Activated CD4-positive, alpha-beta T cell treated with anti-CD3 and anti-CD28 coated beads, Interleukin-2, Interleukin-4, amounts not matched to agents 100 ng/mL and 50 ng/mL, durations not matched to agents 16 hours and 8 hours (primary cell): ENCODE measurements at regions not wholly inside any gene's neighbourhood (a gene's known extent, or its start where the extent isn't known, plus 50 kb on each side); places are given as distances from the start of the nearest gene placed in this dataset.

Experiments used
- DNase-seq: peaks from one replicate; pipeline ENCODE4 v3.0.0-alpha.2; 2020; ENCODE audit warnings: low spot score

DNA sequence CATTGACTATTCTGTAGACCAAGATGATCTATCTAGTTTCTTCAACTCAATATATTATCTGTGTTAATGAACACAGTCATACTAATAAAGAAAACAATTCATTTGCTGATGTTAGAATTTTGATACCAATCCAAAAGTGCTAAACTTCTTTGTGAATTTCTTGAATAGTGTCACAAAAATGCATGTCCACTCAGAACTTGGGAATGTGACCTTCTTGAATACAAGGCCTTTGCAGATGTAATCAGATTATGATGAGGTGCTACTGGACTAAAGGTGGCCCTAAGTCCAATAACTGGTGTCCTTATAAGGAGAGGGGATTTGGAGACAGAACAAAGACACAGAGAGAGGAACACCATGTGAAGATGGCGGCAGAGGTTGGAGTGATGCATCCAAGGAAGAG is 305.8 kb upstream of the ZP4 start:
- no peak for DNase-seq

DNA sequence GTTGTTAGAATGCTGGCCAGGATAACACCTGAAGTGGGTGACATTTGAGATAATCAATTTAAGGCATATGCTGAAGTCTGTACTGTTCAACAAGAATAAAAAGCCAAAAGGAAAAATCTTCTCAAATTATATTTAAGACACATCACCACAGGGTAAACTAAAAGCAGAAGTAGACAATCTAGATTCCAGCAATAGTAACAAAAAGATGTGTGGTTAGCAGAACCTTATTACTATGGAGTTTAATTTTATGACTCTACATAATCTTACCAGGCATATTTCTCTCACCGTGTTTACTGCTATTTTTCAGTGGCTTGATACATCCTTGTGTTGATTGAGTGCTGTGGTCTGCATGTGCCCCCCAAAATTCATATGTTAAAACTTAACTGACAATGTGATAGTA is 300.4 kb upstream of the ZP4 start:
- no peak for DNase-seq

DNA sequence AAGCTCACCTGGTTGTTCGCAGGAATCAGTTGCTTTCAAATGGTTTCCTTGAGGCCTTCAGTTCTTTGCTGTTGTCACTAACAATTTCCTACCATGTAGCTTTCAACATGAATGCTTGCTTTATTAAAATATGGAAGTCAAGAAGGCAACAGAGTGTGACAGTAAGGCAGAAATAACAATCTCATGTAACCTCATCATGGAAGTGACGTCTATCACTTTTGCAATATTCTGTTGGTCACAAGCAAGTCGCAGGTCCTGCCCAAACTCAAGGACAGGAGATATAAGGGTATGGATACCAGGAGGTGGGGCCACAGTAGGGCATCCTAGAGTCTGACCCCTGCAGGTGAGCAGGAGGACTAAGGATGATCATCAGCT is 296.8 kb upstream of the ZP4 start:
- DNase-seq = no peak

DNA sequence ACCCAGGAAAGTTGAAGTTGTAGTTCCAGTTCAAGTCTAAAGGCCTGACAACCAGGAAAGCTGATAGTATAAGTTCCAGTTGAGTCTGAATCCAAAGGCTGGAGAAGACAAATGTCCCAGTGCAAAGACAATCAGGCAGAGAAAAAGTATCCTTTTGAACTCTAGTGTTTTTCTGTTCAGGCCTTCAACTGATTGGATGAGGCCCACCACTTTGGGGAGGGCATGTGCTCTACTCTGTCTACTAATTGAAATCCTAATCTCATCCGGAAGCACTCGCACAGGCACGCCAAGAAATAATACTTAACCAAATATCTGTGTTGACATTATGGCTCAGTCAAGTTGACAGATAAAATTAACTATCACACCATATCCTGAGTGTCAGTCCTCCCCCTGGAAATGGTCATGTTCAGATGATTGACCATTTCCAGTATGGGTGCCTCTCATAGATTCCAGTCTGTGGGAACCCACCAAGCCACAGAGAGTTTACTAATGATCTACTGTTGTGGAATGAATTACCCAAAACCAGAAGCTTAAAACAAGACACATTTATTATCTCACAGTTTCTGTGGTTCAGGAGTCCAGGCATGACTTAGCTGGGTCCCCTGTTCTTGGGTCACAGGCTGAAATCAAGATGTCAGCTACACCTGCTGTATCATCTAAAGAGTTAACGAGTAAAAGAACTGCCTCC is 296.3 kb upstream of the ZP4 start:
- DNase-seq = no peak

DNA sequence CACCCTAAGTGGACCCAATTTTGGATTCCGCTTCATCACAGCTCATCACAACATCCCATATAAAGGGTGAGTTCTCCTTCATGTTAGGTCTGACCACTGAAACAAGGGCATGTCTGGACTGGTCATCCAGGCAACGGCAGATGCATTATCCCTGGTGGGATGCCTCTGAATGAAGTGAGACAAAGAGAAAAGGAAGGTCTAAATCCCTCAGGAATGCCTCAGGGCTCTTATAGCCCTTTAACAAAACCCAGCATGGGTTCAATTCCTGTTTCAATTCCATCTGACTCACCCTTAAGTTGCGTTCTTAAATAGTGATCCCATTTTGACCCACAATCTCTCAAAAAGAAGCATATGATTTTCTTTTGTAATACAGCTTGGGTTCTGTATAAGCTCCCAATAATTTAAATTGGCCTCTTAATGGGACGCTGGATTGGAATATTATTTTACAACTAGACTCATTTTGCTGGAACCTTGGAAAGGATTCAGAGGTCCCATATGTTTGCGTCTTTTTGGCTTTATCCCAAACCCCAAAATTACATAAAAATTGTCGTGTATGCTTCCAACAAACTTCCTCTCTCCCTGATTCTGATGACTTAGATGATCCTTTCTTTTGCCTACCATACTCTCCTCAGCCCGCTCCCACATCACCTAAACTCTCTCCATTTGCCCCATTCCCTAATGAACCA is 287.4 kb upstream of the ZP4 start:
- no peak for DNase-seq

DNA sequence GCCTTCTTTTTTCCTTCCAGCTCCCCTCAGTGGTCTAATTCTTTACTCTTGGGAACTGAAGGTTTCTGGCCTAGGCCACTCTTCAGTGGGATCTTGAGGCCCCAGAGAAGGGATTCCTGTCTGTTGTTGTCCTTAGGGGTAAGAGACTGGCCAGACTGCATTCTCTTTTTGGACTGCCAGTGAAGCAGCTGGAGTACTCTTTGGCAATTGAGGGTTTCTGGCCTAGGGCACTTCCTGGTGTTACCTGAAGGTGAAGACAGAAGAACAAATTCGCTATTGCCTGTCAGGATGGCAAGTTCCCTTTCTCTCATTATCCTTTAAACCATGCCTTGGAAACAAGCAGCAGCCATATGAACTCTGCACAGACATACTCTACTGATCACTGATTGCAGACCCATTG is 286.6 kb upstream of the ZP4 start:
- DNase-seq = no peak

DNA sequence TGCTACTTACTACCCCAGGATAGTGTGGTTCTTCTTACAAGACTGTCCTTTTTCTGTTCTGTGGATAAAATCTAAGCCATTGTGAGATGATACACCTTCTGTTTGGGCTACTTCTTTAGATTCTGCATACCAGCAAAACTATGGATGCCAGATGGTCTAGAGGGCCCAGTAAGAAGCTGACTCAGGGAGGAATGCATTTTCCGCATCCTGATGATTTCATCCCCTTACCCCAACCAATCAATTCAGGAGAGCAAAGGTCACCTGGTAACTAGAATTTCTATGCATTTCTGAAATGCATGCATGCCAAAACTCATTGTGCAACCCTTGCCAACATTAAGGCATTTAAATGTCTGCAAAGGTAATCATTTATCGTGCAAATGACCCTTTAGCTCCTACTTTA is 285.7 kb upstream of the ZP4 start:
- no peak for DNase-seq

DNA sequence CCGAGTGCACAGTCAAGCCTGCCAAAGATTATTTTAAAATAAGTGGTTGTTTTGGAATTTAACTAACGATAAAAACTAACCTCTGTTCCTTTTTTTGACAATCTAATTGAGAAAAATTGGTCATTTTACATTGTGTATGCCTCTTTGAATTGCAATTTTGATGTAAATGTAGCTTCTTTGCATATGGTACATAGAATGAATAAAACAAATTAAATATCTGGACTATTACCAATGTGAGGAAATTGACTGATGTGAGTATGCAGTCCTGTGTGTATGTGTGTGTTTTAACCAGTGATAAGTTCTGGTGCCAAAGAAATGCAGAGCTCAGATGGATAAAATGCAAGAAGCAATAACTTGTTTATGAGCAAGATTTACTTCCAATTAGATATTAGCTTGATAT is 281.3 kb upstream of the ZP4 start:
- DNase-seq = no peak

DNA sequence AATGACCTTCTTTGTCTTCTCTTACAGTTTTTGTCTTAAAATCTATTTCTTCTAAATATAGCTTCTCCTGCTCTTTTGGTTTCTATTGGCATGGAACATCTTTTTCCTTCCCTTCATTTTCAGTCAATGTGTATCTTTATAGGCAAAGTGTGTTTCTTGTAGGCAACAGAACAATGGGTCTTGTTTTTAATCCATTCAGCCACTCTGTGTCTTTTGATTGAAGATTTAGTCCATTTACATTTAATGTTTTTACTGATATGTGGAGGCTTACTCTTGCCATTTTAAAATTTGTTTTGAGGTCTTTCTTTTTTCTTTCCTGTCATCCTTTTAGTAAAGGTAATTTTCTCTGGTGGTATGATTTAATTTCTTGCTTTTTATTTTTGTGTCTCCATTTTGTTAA is 271.2 kb upstream of the ZP4 start:
- no peak for DNase-seq

DNA sequence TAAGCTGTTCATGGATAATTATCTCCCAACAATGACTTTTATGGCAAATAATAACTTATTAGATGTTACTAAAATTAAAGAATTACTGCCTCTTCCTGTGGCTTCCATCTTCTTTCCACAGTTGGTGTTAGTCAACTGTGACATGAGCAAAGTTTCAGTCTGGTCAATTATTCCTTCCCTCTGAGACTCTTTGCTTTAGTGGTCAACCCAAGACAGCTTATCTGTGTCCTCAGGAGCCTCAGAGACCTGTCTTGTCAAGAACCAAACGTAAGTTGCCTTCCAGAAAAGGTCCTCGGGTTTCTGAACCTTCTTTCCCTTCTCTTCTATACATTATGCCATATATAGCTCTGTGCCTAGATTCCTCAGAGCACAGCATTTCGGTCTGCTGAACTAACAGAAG is 263.2 kb upstream of the ZP4 start:
- DNase-seq = no peak

DNA sequence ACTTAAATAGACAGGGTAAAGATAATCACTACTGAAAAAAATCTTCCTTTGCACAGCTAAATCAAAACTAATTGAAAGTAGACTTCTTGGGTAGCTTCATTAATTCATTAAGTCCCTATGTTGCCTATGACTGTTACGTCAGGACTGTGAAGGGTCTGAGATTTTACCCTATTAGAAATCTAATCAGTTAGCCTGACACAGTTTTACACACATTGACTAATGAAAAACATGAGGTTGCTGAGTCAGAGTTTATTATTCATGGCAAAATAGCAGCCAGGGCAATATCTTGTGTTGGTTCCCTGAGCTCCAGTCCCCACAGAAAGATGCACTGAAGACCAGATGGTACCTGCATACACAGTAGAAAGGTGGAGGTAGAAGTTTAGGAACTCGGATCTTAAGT is 262.5 kb upstream of the ZP4 start:
- no peak for DNase-seq

DNA sequence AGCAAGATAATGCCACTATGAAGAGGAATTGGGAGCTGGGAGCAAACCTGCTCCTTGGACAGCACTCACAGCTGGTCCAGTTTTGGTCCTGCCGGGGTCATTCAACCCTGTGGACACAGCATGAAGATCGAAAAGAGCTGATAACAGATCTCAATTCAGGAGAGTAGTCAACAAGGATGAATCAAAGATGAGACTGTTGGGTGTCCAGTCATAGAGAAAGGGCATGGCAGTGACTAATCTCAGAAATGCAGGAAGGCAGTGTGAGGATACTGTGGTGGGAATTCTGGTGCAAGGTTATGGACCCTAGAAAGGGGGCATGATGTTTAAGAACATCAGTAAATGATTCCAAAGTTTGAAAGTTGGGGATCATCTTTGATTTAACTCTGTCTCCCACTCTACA is 261.4 kb upstream of the ZP4 start:
- no peak for DNase-seq

DNA sequence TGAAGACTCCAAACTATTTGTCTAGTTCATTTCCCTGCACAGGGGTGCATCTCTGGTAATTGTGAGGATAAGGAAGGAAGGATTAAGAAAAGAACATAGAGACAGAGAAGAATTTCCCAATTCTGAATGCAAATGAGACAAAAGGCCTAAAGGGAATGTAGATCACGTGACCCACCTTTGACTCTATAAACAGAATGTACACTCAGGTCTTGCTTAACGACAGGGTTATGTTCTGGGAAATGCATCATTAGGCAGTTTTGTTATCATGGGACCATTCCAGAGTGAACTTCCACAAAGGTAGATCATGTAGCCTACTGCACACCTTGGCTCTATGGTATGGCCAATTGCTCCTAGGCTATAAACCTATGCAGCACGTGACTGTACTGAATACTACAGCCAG is 252.3 kb upstream of the ZP4 start:
- no peak for DNase-seq

DNA sequence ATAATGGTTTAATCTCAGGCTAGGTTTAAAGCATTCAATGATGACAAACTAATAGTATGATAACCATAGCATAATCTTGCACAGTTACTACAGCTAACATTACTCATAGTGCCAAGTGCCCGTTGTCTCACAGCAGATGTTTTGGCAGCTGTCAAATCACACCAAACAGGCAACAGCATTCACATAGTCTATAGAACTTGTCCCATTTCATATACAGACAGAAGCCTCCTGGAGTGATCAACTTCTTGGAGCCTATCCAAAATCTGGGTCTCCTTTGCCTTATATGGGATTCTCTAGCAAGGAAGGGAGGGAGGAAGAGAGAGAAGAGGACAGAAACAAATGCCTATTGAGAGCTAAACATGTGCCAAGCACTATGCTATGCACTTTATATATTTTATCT is 250.6 kb upstream of the ZP4 start:
- DNase-seq = no peak

DNA sequence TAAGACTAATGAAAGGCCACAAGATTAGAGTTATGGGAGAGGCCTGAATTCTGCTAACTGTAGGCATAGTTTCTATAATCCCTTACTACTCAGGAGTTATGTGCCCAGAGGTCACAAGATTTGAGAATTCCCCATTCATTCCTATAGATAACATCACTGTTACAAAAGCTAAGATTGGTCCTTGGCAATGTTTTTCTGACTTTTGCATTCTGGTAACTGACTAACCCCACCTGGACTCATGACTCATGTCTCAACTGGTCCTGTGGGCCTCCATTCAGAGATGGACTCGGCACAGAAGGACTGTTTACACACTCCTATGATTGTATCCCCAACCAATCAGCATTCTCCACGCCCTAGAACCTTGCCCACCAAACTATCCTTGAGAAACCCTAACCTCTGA is 249.0 kb upstream of the ZP4 start:
- no peak for DNase-seq

DNA sequence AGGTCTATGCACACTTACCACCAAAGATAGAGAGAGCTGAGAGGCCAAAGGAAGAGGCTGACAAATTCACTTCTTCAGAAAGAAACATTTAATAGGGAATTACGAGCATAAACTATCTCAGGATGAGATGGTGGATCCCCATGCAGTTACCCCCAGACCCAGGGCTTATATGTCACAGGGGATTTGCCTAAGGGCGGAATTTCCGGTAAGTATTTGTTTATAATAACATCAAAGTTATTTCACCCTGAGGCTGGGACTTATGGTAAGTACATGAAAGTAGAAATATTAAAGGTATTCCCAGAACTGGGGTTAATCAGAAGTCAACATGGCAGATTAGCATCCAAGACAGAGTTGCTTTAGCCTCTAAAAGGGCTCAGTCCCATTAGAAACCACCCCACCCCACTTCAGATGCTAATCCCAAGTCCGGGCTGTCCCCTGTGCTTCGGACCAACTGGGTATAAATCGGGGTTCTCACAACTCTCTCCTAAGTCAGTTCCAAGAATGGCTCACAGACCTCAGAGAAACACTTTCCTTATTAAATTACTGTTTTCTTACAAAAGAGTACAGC is 247.4 kb upstream of the ZP4 start:
- no peak for DNase-seq

DNA sequence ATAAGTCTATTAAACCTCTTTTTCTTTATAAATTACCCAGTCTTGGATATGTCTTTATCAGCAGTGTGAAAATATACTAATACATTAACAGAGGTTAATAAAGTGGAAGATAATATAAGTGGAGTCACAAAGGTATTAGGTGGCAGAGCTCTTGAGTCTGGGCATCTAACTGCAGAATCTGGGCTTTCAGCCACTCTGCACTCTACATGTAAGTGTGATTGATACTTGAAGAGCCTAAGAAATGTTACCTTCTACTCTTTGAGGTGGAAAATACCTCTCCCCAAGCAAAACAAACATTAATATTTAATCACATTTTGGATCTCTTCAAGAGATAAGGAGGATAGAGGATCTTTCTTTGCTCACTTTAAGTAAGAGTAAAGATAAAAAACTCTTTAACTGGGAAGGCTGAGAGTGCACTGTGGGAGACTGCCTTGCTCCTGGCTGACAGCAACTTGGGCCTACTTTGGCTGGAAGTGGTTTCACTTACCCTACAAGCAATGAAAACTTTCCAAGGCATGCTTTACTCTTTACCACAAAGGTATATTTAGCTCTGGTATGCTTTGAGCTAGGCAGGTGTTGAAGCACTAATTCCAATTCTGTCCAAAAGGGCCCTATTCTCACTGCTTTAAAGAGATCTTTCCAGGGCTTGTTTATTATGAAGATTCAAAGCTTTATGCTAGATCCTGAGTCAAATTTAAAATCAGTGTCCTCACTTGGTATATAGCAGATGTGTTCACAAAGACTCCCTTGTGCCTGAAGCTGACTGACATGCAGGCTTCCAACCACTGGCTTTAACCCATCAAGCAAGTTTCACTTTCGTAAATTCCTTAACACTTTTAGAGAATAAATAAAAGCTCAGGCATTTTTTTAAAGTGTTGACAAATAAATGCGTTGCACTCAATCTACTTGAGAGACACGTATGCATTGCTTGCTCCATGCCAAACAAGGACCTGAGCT is 245.3 kb upstream of the ZP4 start:
- DNase-seq = no peak

DNA sequence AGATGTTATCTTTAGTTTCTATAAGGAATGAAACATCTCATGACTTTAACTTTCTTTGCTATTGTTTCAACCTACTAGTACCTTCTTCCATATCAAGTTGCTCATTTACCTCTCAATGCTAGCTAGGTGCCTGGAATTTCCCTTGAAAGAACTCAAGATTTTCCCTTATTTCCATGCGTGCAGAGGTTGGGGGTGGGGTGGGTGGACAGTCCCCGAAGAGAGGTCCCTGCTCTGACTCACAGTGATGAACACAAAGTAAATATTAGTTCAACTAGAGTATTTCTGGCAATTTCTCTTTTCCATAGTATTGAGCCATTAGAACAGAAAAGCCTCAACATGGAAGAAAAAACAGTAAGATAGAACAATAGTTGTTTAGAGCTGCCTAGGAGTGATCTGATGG is 239.0 kb upstream of the ZP4 start:
- DNase-seq = no peak

DNA sequence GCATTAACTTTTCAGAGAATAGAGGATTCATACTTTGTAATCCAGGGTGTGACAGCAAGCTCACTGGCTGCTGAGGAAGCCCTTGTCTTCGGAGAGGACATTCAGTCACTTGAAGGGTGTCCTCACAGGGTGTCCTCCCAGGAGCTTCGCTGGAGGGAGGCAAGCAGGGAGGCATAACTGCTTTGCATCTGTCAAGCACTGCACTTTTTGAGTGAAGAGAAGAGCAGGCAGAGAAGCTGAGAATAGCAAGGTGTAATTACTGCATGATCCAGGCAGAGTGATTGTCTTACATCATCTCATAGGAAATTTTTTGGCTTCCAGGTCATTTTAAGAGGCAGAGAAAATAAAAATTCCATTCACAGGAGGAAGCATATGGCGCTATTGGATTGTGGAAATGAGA is 232.5 kb upstream of the ZP4 start:
- no peak for DNase-seq

DNA sequence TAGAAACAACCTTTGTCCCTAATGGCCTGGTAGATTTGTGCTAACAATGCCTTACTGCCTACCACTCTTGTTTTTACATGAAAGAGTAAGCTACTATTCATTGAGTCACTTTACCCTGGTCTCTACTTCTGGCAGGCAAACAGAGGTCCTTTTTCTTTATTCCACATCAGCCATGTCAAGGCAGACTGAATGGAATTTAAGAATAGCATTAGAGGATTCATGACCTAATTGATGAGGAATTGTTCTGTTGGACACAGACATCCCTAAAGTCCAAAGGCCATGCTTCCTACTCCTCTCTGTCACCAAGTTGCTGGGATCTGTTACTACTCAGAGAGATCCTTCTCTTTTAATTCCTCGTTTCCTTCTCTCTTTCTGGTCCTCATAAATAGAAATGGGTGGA is 229.1 kb upstream of the ZP4 start:
- no peak for DNase-seq

DNA sequence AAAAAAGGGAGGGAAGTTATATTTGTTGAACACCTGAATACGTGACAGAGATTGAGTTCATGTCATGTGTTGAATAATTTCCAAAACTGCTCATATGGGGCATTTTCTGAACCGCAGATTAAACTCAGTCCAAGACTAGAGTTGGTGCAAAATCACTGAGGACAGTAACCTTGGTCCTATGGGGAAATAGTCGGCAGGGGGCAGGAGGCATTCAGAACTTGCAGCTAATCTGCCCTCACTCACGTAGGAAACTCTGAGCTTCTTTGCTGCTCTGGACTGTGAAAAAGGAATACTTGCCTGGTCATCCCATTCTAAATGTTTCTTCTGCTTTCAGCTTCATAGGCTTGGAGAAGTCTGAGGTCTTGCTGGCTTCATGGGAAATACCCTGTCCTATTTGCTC is 228.3 kb upstream of the ZP4 start:
- no peak for DNase-seq

DNA sequence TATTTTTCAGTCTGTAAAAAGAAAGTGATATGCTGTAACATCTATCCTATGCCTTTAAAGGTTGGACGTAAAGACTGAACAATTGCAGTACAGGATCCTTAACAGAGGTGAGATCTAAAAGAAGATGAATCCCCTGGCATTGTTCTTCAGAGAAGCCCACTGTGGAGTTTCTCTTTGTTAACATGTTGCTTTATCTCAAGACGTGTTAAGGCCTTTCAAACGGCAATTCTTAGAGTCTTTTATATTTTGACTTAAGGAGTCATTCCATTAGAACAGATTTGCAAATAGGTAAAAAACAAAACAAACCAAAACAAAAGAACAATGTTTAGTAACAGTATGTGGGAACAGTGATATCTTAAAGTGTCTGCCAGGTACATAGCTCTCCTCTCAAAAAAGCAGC is 225.1 kb upstream of the ZP4 start:
- no peak for DNase-seq
